Smooth muscle cell (in vitro differentiated cells): ENCODE measurements at regions not wholly inside any gene's neighbourhood (a gene's known extent, or its start where the extent isn't known, plus 50 kb on each side); places are given as distances from the start of the nearest gene placed in this dataset.

ENCODE experiments used
- DNase-seq: peaks from one replicate; lab custom pipeline; 2025; ENCODE audit not compliant: unreplicated experiment; lab: John Stamatoyannopoulos, UW
- H2AFZ ChIP-seq: fragments of 200-600 bp; sonication (generic); 2 replicates; pipeline ENCODE4 v1.6.0; 2016; ENCODE audit warnings: antibody characterized with exemption, low read depth, mild to moderate bottlenecking
- H3F3A ChIP-seq: fragments of 200-600 bp; sonication (generic); 2 replicates; pipeline ENCODE4 v1.6.0; 2017; ENCODE audit warnings: antibody characterized with exemption, low read depth
- H3K27ac ChIP-seq: fragments of 200-600 bp; sonication (generic); 2 replicates; pipeline ENCODE4 v1.5.1; 2016; ENCODE audit warnings: low read depth, mild to moderate bottlenecking
- H3K27me3 ChIP-seq: fragments of 200-600 bp; sonication (generic); 2 replicates; pipeline ENCODE4 v1.6.1; 2016; ENCODE audit warnings: low read depth, mild to moderate bottlenecking
- H3K36me3 ChIP-seq: fragments of 200-600 bp; sonication (generic); 2 replicates; pipeline ENCODE4 v1.5.1; 2016; ENCODE audit warnings: low read depth
- H3K4me1 ChIP-seq: fragments of 200-600 bp; sonication (generic); 2 replicates; pipeline ENCODE4 v1.5.1; 2016; ENCODE audit warnings: low read depth
- H3K4me2 ChIP-seq: fragments of 200-600 bp; sonication (generic); 2 replicates; pipeline ENCODE4 v1.6.0; 2016; ENCODE audit warnings: mild to moderate bottlenecking
- H3K4me3 ChIP-seq: fragments of 200-600 bp; sonication (generic); 2 replicates; pipeline ENCODE4 v1.5.1; 2016; ENCODE audit warnings: mild to moderate bottlenecking
- H3K79me2 ChIP-seq: fragments of 200-600 bp; sonication (generic); 2 replicates; pipeline ENCODE4 v1.6.0; 2016; ENCODE audit warnings: low read depth, mild to moderate bottlenecking
- H3K9ac ChIP-seq: fragments of 200-600 bp; sonication (generic); 2 replicates; pipeline ENCODE4 v1.6.0; 2016; ENCODE audit warnings: low read depth
- H3K9me3 ChIP-seq: fragments of 200-600 bp; sonication (generic); replicated peaks from 2 replicates; pipeline ENCODE4 v1.5.1; 2016; ENCODE audit warnings: low read depth
- H4K20me1 ChIP-seq: fragments of 200-600 bp; sonication (generic); 2 replicates; pipeline ENCODE4 v1.6.0; 2016; ENCODE audit warnings: low read depth
- CTCF ChIP-seq: fragments of 200-600 bp; sonication (generic); IDR thresholded peaks from 2 replicates; pipeline ENCODE4 v1.5.1; 2017; ENCODE audit warnings: borderline replicate concordance, mild to moderate bottlenecking, antibody characterized with exemption; ENCODE audit not compliant: insufficient read depth, poor library complexity, severe bottlenecking
- WGBS: methylation state at CpG from one replicate; pipeline ENCODE4 v1.1.7; 2016; ENCODE audit warnings: low lambda C conversion rate; 5-methylcytosine and 5-hydroxymethylcytosine counted together

DNA sequence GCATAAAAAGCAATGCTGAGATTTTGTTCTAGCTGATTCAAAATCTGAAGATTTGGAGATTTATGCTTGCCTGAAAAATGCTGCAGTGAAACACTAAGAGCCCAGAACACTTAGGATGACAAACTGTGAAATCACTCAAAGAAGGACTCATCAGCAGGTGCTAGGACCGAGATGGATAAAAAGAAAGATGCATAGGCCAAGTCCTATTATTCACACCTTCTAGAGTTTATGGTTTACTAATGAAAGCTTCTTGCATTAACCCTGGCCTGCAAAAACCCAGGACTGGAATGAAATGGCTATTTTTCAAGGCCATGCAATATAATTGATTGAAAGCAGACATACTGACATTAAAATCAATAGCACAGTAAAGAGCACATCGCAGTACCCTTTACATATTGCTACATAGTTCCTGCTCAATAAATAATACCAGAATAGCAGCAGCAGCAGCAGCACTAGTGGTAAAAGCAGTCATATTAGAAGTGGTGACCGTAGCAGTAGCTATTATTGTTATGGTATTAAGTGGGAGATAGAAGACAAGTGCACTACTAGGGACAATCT lies 161.7 kb downstream of the RAB38 start:
- H3K27me3 ChIP-seq: no peaks in the 10 kb centered on the region
- H2AFZ ChIP-seq: no peak overlapping the region
- TF ChIP-seq CTCF: no peak
- H3K36me3 ChIP-seq: no peaks in the 10 kb centered on the region
- no peak overlapping the region for H3K4me2 ChIP-seq
- H3K9ac ChIP-seq: no peak overlapping the region
- H3F3A ChIP-seq: no peaks in the 10 kb centered on the region
- no peak for DNase-seq
- no peaks in the 10 kb centered on the region for H3K79me2 ChIP-seq
- H4K20me1 ChIP-seq: no peaks in the 10 kb centered on the region
- WGBS: 84% methylated on average over 3 of the region's 3 CpGs
- H3K4me3 ChIP-seq: no peak overlapping the region
- H3K4me1 ChIP-seq: no peaks in the 10 kb centered on the region
- H3K27ac ChIP-seq: no peak overlapping the region
- no peaks in the 10 kb centered on the region for H3K9me3 ChIP-seq

DNA sequence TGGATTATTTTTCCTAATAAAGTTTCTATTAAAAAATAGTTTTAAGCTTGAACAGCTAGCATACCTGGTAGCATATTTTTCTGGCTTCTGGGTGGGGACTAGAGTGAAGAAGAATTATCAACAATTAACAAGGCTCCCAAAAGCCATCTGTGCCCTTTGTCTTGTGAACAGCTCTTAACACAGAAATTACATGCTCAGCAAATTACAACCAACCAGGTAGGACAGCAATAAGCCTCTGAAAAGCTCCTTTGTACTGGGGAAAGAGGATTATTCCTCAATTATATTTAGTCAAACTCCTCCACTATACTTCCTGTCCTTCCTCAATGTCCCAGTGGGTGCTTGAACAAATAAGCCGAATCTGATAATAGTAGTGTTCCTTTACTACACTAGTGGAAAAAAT lies 162.8 kb downstream of the RAB38 start:
- 94% methylated on average over 1 of the region's 1 CpG for WGBS
- Histone ChIP-seq H3K79me2 (no peaks in the 10 kb centered on the region), H3K9ac (no peak overlapping the region), H3K4me1 (no peaks in the 10 kb centered on the region), H3F3A (no peaks in the 10 kb centered on the region), H3K27ac (no peak overlapping the region), H3K4me2 (no peak overlapping the region), H2AFZ (no peak overlapping the region), H4K20me1 (no peaks in the 10 kb centered on the region), H3K36me3 (no peaks in the 10 kb centered on the region), H3K9me3 (no peaks in the 10 kb centered on the region), H3K4me3 (no peak overlapping the region), H3K27me3 (no peaks in the 10 kb centered on the region)
- DNase-seq: no peak
- no peak for TF ChIP-seq CTCF

- no peaks in the 10 kb centered on the region for H3F3A ChIP-seq
- no peaks in the 10 kb centered on the region for H3K79me2 ChIP-seq
- no peak for TF ChIP-seq CTCF
- no peak overlapping the region for H3K27ac ChIP-seq
- DNase-seq: no peak
- no peak overlapping the region for H3K4me3 ChIP-seq
- no peaks in the 10 kb centered on the region for H3K36me3 ChIP-seq
- H3K4me1 ChIP-seq: no peaks in the 10 kb centered on the region
- H3K27me3 ChIP-seq: no peaks in the 10 kb centered on the region
- H3K9me3 ChIP-seq: no peaks in the 10 kb centered on the region
- no peak overlapping the region for H2AFZ ChIP-seq
- no peak overlapping the region for H3K9ac ChIP-seq
- H4K20me1 ChIP-seq: no peaks in the 10 kb centered on the region
- WGBS: 99% methylated on average over 2 of the region's 2 CpGs
- no peak overlapping the region for H3K4me2 ChIP-seq
Measured at GRCh38 chr11:87976009-87976408, 199.2 kb downstream of the RAB38 start.

GRCh38 chr11:87974797-87975196 lies 200.4 kb downstream of the RAB38 start:
- no peak for TF ChIP-seq CTCF
- Histone ChIP-seq H2AFZ (no peak overlapping the region), H3K27me3 (no peaks in the 10 kb centered on the region), H3K4me3 (no peak overlapping the region), H3K36me3 (no peaks in the 10 kb centered on the region), H4K20me1 (no peaks in the 10 kb centered on the region), H3K9me3 (no peaks in the 10 kb centered on the region), H3K27ac (no peak overlapping the region), H3K4me1 (no peaks in the 10 kb centered on the region), H3K9ac (no peak overlapping the region), H3K79me2 (no peaks in the 10 kb centered on the region), H3K4me2 (no peak overlapping the region), H3F3A (no peaks in the 10 kb centered on the region)
- 94% methylated on average over 3 of the region's 3 CpGs for WGBS
- no peak for DNase-seq
